Left kidney (tissue), 1 donor: ENCODE measurements at regions not wholly inside any gene's neighbourhood (a gene's known extent, or its start where the extent isn't known, plus 50 kb on each side); places are given as distances from the start of the nearest gene placed in this dataset.
A peak's percentile ranks its signal among the peaks of the same experiment; 100 is the strongest.

Experiments used
- DNase-seq: peaks from one replicate; pipeline ENCODE4 v3.0.0-alpha.2; 2013

DNA sequence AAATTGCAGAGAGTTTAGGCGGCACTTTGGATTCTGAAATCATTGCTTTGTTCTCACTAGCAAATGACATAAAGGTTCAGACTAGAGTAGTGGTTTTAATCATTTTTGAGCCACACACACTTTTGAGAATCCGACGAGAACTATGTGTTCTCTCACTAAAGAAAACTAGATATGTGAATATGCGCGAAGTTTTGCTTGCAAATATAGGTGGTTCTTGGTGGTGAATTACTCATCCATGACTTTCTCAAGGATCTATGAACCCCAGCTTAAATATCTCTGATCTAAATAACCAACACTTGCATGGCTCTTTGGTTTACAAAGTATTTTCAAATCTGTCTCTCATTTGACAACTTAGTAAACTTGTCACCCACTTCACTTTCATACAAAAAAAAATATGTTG is 54.8 kb downstream of the NOG start:
- no peak for DNase-seq

DNA sequence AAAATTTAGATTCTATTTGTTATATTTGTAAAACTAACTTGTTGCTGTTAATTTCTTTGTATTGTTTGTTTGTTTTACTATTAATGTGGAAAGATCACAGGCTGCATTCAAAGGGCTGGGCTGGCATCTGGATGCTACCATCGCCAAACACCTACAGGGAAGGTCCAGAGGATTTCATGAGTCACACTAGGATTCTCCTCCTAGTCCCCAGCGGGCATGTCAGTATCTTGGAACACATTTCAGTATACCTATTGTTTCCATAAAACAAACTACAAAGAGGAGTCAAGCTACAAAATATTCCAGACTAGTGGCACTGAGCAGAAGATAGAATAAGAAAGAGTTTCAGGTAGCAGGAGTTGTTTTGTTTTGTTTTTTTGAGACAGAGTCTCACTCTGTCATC is 55.3 kb downstream of the NOG start:
- DNase-seq, result no peak

DNA sequence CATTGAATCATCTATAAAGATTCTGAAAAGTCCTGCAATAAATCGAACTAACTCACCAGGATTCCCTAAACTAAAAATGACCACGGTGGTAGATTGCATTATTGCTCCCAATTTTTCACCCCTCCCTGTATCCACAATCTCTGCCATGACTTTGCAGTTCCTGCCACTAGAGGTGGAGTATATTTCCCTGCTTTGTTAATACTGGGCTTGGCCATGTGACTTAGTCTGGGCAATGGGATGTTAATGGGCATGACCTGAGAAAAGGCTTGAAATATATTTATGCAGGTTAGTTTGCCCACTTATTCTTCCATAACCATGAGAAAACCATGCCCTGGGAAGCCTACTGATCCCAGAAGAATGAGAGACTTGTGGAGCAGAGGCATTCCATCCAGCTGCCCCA is 59.1 kb downstream of the NOG start:
- DNase-seq, result no peak

GRCh38 chr17:56653877-56654276 is 60.4 kb downstream of the NOG start:
- DNase-seq, result peak; percentile 28

- DNase-seq, result peak; percentile 8
Measured at GRCh38 chr17:56656701-56657327, 63.3 kb downstream of the NOG start.

DNA sequence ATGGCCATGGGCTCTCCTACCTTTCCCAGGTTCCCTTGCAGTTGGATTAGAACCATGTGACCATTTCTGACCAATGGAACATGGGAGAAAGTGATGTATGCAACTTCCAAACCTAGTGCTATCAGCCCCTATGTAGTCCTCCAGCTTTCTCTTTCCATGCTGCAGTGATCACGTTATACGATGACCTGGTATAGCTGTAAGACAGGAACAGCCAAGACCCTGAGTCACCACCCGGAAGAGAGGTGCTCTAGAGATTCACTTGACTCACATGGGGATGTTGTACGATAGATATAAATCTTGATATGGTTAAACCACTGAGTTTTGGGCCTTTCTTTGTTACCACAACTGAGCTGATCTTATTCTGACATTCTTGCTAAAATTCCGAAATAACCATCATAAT is 65.1 kb downstream of the NOG start:
- no peak for DNase-seq

GRCh38 chr17:56659622-56660021 is 66.1 kb downstream of the NOG start:
- no peak for DNase-seq

DNA sequence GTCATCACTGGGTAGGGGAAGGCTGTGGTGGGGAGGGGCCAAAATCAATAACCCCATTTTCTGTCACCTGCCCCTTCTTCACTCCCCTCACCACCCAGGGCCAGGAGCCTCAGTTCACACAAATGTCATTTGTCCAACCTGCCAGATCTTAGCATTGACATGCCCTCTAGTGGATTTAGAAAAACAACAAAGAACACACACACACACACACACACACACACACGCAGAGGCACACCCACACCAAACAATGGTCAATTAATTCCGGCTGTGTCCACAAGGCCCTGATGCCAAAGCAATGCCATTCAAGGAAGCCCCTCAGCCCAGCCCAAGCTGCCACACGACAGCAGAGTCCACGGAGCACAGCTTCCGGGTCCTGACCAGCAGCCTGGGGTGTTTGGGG is 68.4 kb downstream of the NOG start:
- no peak for DNase-seq

DNA sequence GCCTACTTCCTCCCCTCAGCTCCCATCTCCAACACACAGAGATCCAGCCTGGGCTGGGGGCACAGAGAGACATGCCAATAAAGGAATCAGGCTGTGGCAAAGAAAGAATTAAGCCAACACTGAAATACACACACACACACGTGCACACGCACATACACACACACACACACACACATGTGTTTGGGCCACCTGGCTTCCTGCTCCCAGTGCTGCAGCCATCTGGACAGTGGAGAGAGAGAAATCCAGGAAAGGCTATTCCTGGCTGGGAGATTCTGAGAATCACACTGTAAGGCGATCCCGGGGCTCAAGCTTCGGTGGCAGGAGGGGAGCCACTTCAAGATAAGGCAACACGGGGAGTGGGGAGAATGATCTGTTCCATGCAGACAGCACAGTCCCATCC is 72.4 kb downstream of the NOG start:
- no peak for DNase-seq

DNA sequence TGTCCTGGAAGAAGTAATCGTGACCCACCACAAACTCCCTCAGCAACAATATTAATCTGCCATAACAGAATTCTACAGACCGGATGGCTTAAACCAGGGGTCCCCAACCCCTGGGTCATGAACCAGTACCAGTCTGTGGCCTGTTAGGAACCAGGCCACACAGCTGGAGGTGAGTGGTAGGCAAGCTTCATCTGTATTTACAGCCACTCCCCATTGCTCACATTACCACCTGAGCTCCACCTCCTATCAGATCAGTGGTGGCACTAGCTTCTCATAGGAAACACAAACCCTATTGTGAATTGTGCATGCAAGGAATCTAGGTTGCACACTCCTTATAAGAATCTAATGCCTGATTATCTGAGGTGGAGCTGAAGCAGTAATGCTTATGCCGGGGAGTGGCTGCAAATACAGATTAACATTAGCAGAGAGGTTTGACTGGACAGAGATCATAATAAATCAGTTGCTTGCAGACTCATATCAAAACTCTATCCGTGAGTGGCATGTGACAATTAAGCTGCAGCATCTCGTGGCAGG is 74.5 kb downstream of the NOG start:
- no peak for DNase-seq

DNA sequence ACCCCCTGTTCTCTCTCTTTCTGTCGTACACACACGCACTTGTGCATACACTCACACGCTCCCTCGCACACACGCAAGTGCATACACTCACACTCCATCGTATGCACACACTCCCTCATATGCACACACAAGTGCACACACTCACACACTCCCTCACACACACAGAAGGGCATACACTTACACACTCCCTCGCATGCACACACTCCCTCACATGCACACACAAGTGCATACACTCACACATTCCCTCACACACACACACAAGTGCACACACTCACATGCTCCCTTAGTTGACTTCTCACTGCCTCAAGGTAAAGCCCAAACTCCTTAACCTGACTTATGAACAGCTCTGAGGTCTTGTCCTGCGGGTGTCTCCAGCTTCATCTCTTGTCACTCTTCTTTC is 78.7 kb downstream of the NOG start:
- no peak for DNase-seq

GRCh38 chr17:56674401-56674925 is 81.0 kb downstream of the NOG start:
- DNase-seq, result no peak

- DNase-seq, result no peak
Measured at GRCh38 chr17:56675876-56676660, 82.6 kb downstream of the NOG start.

- DNase-seq, result no peak
Measured at GRCh38 chr17:56676810-56677209, 83.3 kb downstream of the NOG start.

- peak; percentile 26 for DNase-seq
Measured at GRCh38 chr17:56678249-56679114, 85.0 kb downstream of the NOG start.

DNA sequence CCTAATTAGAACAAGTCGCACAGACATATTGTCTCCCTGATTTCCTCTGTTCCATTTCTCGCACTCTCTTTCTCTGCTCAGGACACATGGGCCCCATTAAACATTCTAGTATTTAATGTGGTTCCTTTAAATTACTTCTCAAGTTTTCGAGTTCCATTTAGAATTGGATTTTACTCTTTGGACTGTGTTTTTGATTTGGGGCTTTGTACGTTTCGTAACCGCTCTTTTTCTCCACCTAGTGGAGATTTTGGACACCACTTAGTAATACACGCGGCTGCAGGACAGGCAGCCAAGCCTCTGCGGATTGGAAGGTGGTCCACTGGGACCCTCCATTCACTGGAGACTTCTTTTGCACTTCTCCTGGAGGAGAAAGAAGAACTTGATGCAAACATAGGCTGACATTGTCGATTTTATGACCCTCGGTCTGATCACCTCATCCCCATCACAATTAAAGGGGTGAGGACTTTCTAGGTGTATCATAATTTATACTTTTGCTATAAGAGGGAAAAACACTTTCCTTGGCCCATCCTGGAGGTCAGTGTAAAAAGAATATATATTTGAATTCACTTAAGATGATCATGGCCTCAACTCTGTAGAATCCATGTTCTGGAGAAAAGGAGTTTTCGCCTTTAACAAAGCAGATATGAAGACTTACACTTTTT is 85.7 kb downstream of the NOG start:
- DNase-seq, result peak; percentile 63

DNA sequence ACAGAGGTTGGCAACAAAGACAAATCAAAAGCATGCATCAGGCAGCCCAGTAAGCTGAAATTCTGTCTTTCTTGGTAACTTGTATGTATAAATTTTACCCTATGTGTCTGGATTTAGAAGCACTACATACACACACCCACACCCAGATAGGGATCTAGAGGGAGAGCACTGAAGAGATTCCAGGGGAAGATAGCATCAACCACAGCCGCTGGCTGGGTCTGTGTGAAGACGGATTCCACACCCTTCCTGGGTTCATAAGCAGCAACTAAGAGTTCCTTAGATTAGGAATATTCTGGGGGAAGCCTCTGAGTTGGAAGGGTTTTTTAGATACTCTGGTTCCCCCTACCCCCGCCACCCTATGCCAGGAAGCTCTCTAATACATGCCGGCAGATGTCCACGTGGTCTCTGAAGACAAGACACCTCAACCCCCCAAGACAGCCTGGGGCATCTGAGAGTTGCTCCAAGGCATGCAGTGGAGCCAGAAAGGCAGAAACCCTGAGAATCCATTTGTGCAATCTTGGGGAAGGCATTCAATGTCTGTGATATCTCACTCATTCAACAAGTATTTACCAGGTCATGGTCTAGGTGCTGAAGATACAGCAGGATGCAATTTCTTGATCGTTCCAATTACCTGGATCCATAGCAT is 86.4 kb downstream of the NOG start:
- DNase-seq, result no peak

- no peak for DNase-seq
Measured at GRCh38 chr17:56680676-56681075, 87.2 kb downstream of the NOG start.

DNA sequence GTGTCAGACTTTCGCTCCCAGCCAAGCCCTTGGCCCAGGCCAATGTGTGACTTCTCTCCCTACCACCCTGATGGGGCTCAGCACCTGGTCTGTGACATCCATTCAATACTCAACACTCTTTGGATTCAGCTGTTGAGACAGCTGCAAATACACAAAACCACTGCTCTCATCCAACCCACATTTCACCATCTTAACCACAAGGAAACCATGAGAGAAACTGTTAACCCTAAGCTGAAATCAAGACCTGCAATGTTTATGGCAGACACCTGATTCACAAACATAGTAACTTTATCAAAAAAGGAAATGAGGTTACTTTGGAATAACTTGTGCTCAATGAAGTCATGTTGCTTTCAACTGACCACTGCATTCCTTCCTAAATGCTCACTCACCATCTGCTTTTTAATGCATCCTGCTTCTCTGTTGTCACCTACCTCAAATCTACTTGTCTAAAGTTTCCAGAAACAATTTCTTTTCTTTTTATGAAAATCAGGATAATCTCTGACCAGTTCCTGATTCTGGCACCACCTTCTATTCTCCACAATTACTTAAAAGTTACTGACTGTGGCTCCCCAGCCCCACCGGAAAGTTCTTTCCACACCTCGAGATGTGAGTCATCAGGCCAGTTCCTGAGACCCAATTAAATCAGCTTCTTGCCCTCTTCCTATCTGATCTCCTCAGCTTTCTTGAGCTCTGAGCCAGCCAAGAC is 88.2 kb downstream of the NOG start:
- no peak for DNase-seq

DNA sequence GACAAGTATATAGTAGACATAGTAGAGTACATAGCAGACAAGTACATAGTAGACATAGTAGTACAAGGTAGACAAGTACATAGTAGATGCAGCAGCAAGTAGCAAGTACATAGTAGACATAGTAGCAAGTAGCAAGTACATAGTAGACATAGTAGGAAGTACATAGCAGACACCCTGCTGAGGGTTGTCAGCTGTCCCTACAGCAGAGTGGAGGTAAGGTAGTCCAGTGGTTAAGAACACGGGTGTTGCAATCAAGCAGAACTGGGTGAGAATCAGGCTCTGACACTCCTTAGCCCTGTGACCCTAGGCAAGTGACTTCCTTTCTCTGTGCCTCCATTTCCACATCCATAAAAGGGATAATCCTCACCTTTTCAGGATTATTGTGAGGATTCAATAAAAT is 94.7 kb downstream of the NOG start:
- DNase-seq, result no peak
